ENCODE measurements at regions not wholly inside any gene's neighbourhood (a gene's known extent, or its start where the extent isn't known, plus 50 kb on each side); places are given as distances from the start of the nearest gene placed in this dataset.

GRCh38 chr10:130928306-130928705 lies 383.2 kb downstream of the TCERG1L start:
- H3K9me3 ChIP-seq (ENCODE audit: control insufficient read depth, insufficient read depth, low read length), result peaks cover 64% of the 10 kb centered on the region
- POLR2A ChIA-PET (ENCODE audit: unreplicated experiment), result no interaction called here
- H2BK5ac ChIP-seq (ENCODE audit: low read depth, low read length, poor library complexity, severe bottlenecking), result no peak overlapping the region
- dilution Hi-C loops (cut with HindIII; ENCODE audit: low sequenced_read_pairs, unreplicated experiment), result no loop called here
- no peaks in the 10 kb centered on the region for H3K27me3 ChIP-seq (ENCODE audit: control insufficient read depth, insufficient read depth, low read length)
- no peak overlapping the region for H2BK120ac ChIP-seq (ENCODE audit: low read depth, low read length)
- DNase-seq (no peak), ATAC-seq (ENCODE audit: low read depth) (no peak)
- in situ Hi-C loops (cut with MboI; ENCODE audit: low sequenced_read_pairs), result no loop called here
- intact Hi-C loops (cut with micrococcal nuclease), result no loop called here
- no peak overlapping the region for H3K4me2 ChIP-seq (ENCODE audit: low read depth, low read length)
- no peaks in the 10 kb centered on the region for H3K4me1 ChIP-seq (ENCODE audit: control insufficient read depth, insufficient read depth, low read length)
- H4K8ac ChIP-seq (ENCODE audit: low read depth in 2 of 2, low read length in 2 of 2), result no peak overlapping the region
- H3K56ac ChIP-seq (ENCODE audit: extremely low read depth, insufficient read depth, low read length), result no peak overlapping the region
- H3K4me3 ChIP-seq (ENCODE audit: insufficient read depth, low read depth, low read length), result no peak overlapping the region
- TF ChIP-seq USF2 (IDR thresholded peaks at IDR 0.05; ENCODE audit: low read depth, low read length) (no peak), CHD1 (IDR thresholded peaks at IDR 0.05; ENCODE audit: low read depth, low read length) (no peak), RCOR1 (IDR thresholded peaks at IDR 0.05; ENCODE audit: insufficient replicate concordance, low read length) (no peak), ELK1 (IDR thresholded peaks at IDR 0.05; ENCODE audit: borderline replicate concordance, low read depth, low read length) (no peak), MAZ (IDR thresholded peaks at IDR 0.05; ENCODE audit: borderline replicate concordance, low read depth, low read length) (no peak), FOS (IDR thresholded peaks at IDR 0.05; ENCODE audit: low read depth, low read length) (no peak), MXI1 (IDR thresholded peaks at IDR 0.05; ENCODE audit: borderline replicate concordance, low read depth, low read length) (no peak), CTCF (conservative IDR thresholded peaks at IDR 0.05; ENCODE audit: low read depth, low read length) (no peak), SMC3 (IDR thresholded peaks at IDR 0.05; ENCODE audit: low read depth, low read length) (no peak), RFX5 (IDR thresholded peaks at IDR 0.05; ENCODE audit: low read depth, low read length) (no peak), CEBPB (IDR thresholded peaks at IDR 0.05; ENCODE audit: low read depth, low read length) (no peak), NFE2L2 (IDR thresholded peaks at IDR 0.05; ENCODE audit: low read depth, low read length) (no peak), POLR2A (IDR thresholded peaks at IDR 0.05; ENCODE audit: low read depth, low read length) (no peak), MAFK (IDR thresholded peaks at IDR 0.05; ENCODE audit: low read depth, low read length) (no peak), RAD21 (IDR thresholded peaks at IDR 0.05; ENCODE audit: low read length) (no peak), BHLHE40 (IDR thresholded peaks at IDR 0.05; ENCODE audit: low read depth, low read length) (no peak)
- BruUV-seq (replicated peaks), result no TSS peak
- no peak overlapping the region for H2AK9ac ChIP-seq (replicated peaks; ENCODE audit: low read depth, low read length, poor library complexity)
- H3K14ac ChIP-seq (replicated peaks; ENCODE audit: low read depth, low read length), result no peak overlapping the region
- H4K5ac ChIP-seq (ENCODE audit: low read depth, low read length), result no peak overlapping the region
- CTCF ChIA-PET, result no interaction called here
- H3K36me3 ChIP-seq (ENCODE audit: control insufficient read depth, insufficient read depth, low read length), result no peaks in the 10 kb centered on the region
- H3K23ac ChIP-seq (ENCODE audit: low read depth, low read length), result no peak overlapping the region
- no peaks in the 10 kb centered on the region for H3K9me1 ChIP-seq (ENCODE audit: insufficient read depth, low read length)
- H3K9ac ChIP-seq (ENCODE audit: low read depth, low read length), result no peak overlapping the region
- H2BK15ac ChIP-seq (ENCODE audit: low read depth, low read length), result no peak overlapping the region
- no peak overlapping the region for H3K27ac ChIP-seq (ENCODE audit: insufficient read depth, low read length)
- WGBS, 2 experiments (ENCODE audit: extremely low coverage in 2 of 2, insufficient read length in 1 of 2), result 8% methylated on average over 2 of the region's 3 CpGs; no CpG with 5 or more reads in 1 of the 2 experiments
- H4K20me1 ChIP-seq (ENCODE audit: insufficient read depth, low read length), result no peaks in the 10 kb centered on the region
- no peak overlapping the region for H2BK20ac ChIP-seq (ENCODE audit: low read depth, low read length)
- no peaks in the 10 kb centered on the region for H3K79me1 ChIP-seq (ENCODE audit: low read depth in 1 of 2, low read length in 2 of 2)
- H2AK5ac ChIP-seq (ENCODE audit: low read depth, low read length), result no peak overlapping the region
- no peak overlapping the region for H4K91ac ChIP-seq (ENCODE audit: insufficient read depth, low read depth, low read length)
- no peak overlapping the region for H3K4ac ChIP-seq (ENCODE audit: low read depth, low read length)
- H3K18ac ChIP-seq (ENCODE audit: low read depth, low read length), result no peak overlapping the region
- H2AFZ ChIP-seq (replicated peaks; ENCODE audit: low read length, poor library complexity), result no peak overlapping the region
